ENCODE measurements at regions not wholly inside any gene's neighbourhood (a gene's known extent, or its start where the extent isn't known, plus 50 kb on each side); places are given as distances from the start of the nearest gene placed in this dataset.

GRCh38 chr21:24097181-24097580 lies 1510.1 kb downstream of the MRPL39 start:
- intact Hi-C loops (cut with DNase I) = no loop called here
- no peak for ATAC-seq

GRCh38 chr21:24096651-24097050 lies 1510.6 kb downstream of the MRPL39 start:
- ATAC-seq = no peak
- intact Hi-C loops (cut with DNase I) = no loop called here

More at GRCh38 chr21:24097181-24097580, 1510.1 kb downstream of the MRPL39 start:
- no peak for DNase-seq (ENCODE audit: missing footprints)

GRCh38 chr21:24093032-24093431 lies 1514.2 kb downstream of the MRPL39 start:
- ATAC-seq (no peak), DNase-seq (ENCODE audit: missing footprints) (no peak)
- intact Hi-C loops (cut with DNase I) = no loop called here

More at GRCh38 chr21:24096651-24097050, 1510.6 kb downstream of the MRPL39 start:
- DNase-seq (ENCODE audit: missing footprints) = no peak

DNA sequence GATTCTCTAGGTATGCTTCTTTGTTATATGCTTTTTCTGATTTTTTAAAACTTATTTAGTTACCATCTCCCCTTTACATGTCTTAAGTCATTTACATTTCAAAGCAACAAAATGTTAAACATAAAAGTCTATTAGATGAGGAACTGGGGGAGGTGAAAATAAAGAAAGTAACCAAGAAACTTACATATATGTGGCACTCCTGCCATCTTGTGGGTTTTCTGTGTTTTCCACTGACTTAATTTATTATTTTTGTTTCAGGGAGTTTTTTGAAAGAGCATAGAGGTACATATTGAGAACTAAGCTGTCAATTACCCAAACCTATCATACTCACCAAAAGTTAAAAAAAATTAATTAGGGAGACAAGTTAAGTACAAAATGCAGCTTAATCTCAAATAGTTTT lies 1531.1 kb downstream of the MRPL39 start:
- intact Hi-C loops (cut with DNase I) = no loop called here
- DNase-seq (ENCODE audit: missing footprints) (no peak), ATAC-seq (no peak)

GRCh38 chr21:24055696-24056095 lies 1551.6 kb downstream of the MRPL39 start:
- DNase-seq (ENCODE audit: missing footprints) = no peak
- intact Hi-C loops (cut with DNase I) = no loop called here
- no peak for ATAC-seq

- DNase-seq (ENCODE audit: missing footprints) (no peak), ATAC-seq (no peak)
- intact Hi-C loops (cut with DNase I) = no loop called here
Measured at GRCh38 chr21:24050231-24050630, 1557.0 kb downstream of the MRPL39 start.

DNA sequence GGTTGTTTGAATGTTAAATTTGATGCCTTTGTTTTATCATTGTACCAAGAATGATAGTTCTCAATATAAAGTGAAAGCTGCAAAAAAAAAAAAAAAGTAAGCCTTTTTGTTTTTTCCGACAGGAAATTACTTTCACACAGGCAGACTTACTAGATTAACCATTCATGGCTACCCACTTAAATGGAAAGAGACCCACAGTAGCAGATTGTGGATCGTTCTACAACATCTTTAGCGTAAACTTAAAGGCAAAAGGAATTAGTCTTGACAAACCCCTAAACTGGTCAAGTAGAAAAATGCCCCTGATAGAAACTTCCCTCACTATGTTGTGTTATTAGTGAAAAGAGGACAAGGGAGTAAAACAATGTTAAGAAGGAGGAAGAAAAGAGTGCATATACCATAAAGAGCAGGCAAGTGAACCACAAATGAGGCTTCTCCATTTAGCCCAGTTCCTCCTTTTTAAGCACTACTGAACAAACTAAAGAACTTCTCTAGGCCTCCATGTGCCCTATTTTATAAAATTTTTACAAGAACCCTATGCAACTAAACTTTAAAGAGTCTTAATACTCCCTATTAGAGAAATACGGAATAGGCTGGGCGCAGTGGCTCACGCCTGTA lies 1560.3 kb downstream of the MRPL39 start:
- intact Hi-C loops (cut with DNase I) = no loop called here
- no peak for ATAC-seq
- DNase-seq (ENCODE audit: missing footprints) = no peak

GRCh38 chr21:24045775-24046215 lies 1561.5 kb downstream of the MRPL39 start:
- intact Hi-C loops (cut with DNase I) = no loop called here
- DNase-seq (ENCODE audit: missing footprints) (peak; percentile 80), ATAC-seq (peak; percentile 96)

DNA sequence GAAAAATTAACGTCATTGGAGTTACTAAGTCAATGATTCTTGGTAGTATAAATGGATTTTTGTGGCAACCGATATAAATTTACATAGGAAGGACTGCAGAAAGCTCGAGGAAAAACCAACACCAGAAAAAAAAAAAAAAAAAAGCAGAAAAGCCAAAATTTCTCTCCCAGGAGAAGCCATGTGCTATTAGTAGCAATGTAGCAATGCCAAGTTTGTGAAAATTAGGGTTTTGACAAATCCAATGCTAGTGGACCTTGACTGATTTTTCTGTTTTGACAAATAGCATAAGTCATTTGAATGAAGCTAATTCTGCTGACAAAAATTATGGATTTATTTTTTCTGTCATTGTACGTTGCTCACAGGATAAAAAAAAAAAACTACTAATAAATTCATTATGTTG lies 1561.9 kb downstream of the MRPL39 start:
- intact Hi-C loops (cut with DNase I) = no loop called here
- DNase-seq (ENCODE audit: missing footprints) = no peak
- peak; percentile 61 for ATAC-seq

DNA sequence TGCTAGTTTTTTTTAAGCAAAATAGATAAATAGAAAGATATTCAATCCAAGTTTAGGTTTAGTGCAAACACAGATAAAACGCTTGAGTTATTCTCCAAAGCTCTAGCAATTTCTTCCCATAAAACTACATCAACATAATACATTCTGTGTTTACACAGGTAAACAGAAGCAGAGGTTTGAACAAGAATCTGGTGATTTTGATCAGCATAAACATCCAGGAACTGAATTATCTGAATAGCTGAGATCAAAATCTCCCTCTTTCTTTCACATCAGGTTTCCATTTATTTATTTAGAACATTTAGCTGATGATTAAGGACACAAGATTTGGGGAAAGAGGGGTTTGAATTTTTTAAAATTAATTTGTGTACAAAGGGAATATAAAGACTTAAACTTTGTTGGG lies 1564.6 kb downstream of the MRPL39 start:
- intact Hi-C loops (cut with DNase I) = no loop called here
- no peak for ATAC-seq
- DNase-seq (ENCODE audit: missing footprints) = no peak

GRCh38 chr21:24032709-24033232 lies 1574.5 kb downstream of the MRPL39 start:
- intact Hi-C loops (cut with DNase I) = no loop called here
- DNase-seq (ENCODE audit: missing footprints) = no peak
- no peak for ATAC-seq

DNA sequence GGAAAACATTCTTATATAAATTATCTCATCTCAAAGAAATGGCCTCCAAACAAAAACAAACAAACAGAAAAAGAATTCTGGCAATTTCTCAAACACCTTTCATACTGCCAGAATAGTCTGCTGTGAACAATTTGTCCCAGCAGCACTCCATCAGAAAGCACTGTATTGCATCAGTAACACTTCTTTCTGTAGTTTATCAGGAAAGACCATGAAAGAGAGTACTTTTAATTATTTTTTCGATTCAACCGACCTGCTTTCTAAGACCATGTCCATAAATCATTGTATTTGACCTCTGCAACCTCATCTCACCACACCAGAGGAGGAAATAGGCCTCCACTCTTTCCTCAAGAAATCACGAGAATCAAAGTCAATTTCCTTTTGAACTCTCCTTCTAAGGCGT lies 1579.9 kb downstream of the MRPL39 start:
- ATAC-seq (no peak), DNase-seq (ENCODE audit: missing footprints) (no peak)
- intact Hi-C loops (cut with DNase I) = no loop called here

DNA sequence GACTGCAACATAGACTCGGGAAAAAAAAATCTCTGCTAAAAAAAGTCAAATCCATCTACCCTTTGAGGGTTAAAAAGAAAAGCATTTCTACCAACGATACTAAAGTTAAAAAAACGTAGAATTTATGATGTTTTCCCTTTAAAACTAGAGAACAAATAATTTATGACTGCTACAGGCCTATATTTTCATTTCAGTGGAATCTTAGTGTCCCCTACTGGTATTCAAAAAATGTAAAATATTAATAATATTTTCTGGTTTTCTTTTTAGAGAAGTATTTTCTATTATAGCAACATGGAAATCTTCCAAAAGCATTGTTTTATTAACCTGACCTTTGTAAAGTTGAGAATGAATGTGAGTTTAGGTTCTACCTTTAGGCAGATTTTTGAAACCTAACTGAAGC lies 1582.2 kb downstream of the MRPL39 start:
- intact Hi-C loops (cut with DNase I) = no loop called here
- DNase-seq (ENCODE audit: missing footprints) (no peak), ATAC-seq (no peak)

DNA sequence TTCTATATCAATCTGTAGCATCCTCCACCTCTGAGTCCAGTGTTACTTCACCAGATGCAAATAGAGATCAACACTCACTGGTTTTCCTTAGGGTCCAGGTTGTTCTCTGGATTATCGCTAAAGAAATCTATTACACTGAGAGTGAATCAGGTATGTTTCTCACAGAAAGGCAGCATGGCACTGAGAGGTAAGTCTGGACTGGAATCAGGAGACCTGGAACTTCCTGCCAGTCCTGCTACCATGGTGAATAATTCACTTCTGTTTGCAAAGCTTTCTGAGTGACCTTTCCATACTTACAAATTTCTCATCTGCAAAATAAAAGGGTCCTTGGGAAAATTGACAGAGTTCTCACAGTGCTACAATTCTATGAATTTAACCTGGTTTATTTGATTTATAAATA lies 1583.3 kb downstream of the MRPL39 start:
- ATAC-seq (no peak), DNase-seq (ENCODE audit: missing footprints) (no peak)
- intact Hi-C loops (cut with DNase I) = no loop called here

GRCh38 chr21:24023402-24023801 lies 1583.9 kb downstream of the MRPL39 start:
- no peak for ATAC-seq
- no peak for DNase-seq (ENCODE audit: missing footprints)
- intact Hi-C loops (cut with DNase I) = no loop called here

- DNase-seq (ENCODE audit: missing footprints) (no peak), ATAC-seq (no peak)
- intact Hi-C loops (cut with DNase I) = no loop called here
Measured at GRCh38 chr21:24014381-24014780, 1592.9 kb downstream of the MRPL39 start.

- ATAC-seq = no peak
- intact Hi-C loops (cut with DNase I) = no loop called here
Measured at GRCh38 chr21:24011087-24011486, 1596.2 kb downstream of the MRPL39 start.

DNA sequence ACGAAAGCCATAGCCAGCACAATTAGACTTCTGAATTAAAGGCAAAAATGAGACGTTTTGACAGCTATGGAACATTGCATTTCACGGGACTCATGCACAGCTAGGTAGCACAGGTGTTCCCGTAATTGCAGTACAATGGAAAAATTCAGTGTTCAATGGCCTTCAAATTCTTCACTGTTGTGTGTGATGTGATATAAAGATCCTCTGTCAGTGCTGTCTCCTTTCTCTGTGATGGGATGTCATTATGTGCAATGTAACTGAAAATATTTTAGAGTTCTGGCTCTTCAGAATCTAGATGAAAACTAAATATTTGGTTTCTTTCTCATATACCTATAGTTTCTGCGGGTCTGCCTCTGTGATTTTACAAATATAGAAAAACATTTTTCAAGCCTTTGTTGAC lies 1599.7 kb downstream of the MRPL39 start:
- intact Hi-C loops (cut with DNase I) = no loop called here
- no peak for ATAC-seq
- no peak for DNase-seq (ENCODE audit: missing footprints)

More at GRCh38 chr21:24011087-24011486, 1596.2 kb downstream of the MRPL39 start:
- DNase-seq (ENCODE audit: missing footprints) = no peak

GRCh38 chr21:23986987-23987386 lies 1620.3 kb downstream of the MRPL39 start:
- intact Hi-C loops (cut with DNase I) = no loop called here
- DNase-seq (ENCODE audit: missing footprints) (no peak), ATAC-seq (no peak)

GRCh38 chr21:23986214-23986613 lies 1621.1 kb downstream of the MRPL39 start:
- intact Hi-C loops (cut with DNase I) = no loop called here
- no peak for DNase-seq (ENCODE audit: missing footprints)
- ATAC-seq = no peak

DNA sequence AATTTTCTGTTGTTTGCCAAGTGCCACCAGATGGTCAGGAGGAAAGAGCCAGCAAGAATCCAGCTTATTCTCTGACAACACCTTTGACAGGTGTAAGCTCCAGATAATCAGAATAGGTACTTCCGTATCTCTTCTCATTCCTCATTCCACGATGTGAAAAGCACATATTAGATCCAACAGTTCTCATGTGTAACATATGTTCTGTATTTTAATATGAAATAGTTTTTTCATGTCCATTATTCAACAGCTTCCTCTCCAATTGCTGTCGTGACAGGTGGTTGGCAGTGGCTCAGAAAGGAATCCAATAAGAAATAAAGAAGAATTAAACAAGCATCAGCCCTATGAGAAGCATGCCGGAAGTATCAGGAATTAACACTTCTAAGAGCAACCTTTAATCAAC lies 1624.7 kb downstream of the MRPL39 start:
- ATAC-seq (no peak), DNase-seq (ENCODE audit: missing footprints) (no peak)
- intact Hi-C loops (cut with DNase I) = no loop called here

All from Right ventricle myocardium inferior (tissue), 1 donor.